ENCODE measurements at regions not wholly inside any gene's neighbourhood (a gene's known extent, or its start where the extent isn't known, plus 50 kb on each side); places are given as distances from the start of the nearest gene placed in this dataset.

DNA sequence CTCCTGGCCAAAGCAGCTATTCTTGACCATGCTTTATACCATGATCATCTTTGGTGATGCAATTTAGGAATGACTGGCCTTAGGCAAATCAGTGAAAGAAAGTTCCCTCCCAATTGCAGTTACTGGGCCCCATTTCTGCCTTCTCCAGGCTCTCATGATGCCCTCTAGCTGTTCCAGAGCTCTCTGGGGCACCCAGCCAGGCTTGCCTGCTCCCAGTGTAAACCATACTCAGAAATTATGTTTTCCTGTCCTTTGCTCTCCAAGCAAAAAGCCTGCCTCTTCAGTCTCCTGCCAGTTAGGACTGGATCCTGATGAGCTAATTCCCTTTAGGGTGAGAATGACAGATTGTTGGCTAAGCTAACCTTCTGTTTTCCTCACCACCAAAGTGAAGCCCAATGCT, 85.3 kb upstream of the RBPJ start:
- Mint-ChIP-seq H3K36me3 (ENCODE audit: low read depth) (no peaks in the 10 kb centered on the region), H3K27me3 (ENCODE audit: low read depth) (no peaks in the 10 kb centered on the region), H3K4me3 (no peak overlapping the region), H3K27ac (peak overlapping the region in 2 of 3 experiments; percentile 33 to 49), H3K9me3 (peaks cover 2% of the 10 kb centered on the region), H3K4me1 (peaks cover 41% of the 10 kb centered on the region)
- TF ChIP-seq, protein P1, sequence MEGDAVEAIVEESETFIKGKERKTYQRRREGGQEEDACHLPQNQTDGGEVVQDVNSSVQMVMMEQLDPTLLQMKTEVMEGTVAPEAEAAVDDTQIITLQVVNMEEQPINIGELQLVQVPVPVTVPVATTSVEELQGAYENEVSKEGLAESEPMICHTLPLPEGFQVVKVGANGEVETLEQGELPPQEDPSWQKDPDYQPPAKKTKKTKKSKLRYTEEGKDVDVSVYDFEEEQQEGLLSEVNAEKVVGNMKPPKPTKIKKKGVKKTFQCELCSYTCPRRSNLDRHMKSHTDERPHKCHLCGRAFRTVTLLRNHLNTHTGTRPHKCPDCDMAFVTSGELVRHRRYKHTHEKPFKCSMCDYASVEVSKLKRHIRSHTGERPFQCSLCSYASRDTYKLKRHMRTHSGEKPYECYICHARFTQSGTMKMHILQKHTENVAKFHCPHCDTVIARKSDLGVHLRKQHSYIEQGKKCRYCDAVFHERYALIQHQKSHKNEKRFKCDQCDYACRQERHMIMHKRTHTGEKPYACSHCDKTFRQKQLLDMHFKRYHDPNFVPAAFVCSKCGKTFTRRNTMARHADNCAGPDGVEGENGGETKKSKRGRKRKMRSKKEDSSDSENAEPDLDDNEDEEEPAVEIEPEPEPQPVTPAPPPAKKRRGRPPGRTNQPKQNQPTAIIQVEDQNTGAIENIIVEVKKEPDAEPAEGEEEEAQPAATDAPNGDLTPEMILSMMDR (IDR thresholded peaks at IDR 0.05; ENCODE audit: unreplicated experiment in 3 of 3), result no peak

DNA sequence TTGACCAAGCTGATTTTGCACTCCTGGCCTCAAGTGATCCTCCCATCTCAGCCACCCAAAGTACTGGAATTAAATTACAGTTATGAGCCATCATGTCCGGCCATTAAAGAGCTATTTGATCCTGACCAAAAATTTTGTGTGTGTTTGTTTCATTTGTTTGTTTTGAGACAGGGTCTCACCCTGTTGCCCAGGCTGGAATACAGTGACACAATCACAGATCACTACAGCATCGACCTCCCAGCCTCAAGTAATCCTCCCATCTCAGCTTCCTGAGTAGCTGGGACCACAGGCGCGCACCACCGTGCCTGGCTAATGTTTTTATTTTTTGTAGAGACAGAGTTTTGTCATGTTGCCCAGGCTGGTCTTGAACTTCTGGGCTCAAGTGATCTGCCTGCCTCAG, 82.9 kb upstream of the RBPJ start:
- Mint-ChIP-seq H3K27ac (peak overlapping the region; percentile 46 to 80 (median 70)), H3K36me3 (ENCODE audit: low read depth) (no peaks in the 10 kb centered on the region), H3K4me3 (peak overlapping the region in 1 of 3 experiments; percentile 30), H3K9me3 (no peaks in the 10 kb centered on the region), H3K4me1 (peaks cover 37% of the 10 kb centered on the region), H3K27me3 (ENCODE audit: low read depth) (peaks cover 6% of the 10 kb centered on the region)
- TF ChIP-seq, protein P1 (IDR thresholded peaks at IDR 0.05; ENCODE audit: unreplicated experiment in 3 of 3), result no peak

DNA sequence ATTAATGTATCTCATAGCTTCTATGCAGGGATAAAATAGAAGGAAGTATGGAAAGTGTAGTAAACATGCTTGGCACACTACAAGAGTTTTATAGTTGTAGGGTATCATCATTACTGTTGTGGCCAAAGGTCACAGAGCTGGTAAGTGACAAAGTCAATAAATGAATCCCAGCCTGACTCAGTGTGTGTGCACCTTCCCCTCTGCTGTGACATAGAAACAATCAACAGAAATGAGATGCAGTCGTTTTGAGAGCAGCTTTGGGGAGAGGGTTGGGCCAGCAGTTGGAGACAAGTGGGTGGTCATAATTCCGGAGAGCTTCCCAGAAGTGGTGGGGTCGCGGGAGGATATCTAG, 82.4 kb upstream of the RBPJ start:
- no peaks in the 10 kb centered on the region for H3K9me3 Mint-ChIP-seq

DNA sequence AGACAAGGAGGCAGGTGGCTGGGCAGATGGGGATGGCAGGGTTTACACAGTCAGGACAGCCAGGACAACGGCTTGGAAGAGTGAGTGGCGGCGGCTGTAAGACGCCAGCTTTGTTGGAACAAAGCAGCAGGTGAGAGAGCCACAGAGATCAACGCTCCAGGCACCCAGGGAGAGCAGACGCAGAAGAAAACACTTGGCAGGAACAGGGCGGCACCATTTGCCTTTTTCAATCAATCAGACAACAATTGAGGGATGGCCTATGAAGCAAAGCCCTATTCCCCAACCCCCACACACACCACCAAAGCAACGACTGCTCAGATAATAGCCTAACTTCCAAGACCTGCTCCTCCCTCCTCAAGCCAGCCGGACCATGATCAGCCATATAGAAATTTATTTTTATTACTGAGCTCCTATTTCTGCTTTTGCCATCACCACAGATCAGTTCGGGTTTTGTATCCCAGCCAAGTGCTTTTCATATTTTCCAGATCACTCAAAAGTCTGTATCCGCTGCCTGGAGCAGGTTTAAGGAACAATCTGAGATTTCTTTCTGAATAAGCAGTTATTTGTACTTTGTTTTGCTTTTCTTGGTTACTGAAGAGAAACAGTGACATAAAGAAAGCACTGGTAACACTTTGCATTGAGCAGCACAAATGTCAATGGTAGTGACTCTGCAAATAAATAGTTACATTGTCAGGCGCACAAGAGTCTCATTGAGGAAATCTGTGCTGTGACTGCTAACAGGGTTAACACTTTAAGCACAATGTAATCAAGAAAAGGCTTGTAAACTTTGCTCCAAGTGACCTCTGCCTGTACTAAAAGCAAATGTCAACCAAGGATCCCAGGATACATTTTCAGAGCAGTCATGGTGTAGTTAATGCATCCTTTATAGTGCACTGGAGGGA, 81.8 kb upstream of the RBPJ start:
- peaks cover 6% of the 10 kb centered on the region for H3K27me3 Mint-ChIP-seq (ENCODE audit: low read depth)
- H3K27ac Mint-ChIP-seq, result peak overlapping the region; percentile 46 to 80 (median 70)

More for the DNA sequence above, 82.4 kb upstream of the RBPJ start:
- Mint-ChIP-seq H3K27ac (peak overlapping the region; percentile 46 to 80 (median 70)), H3K4me1 (peaks cover 37% of the 10 kb centered on the region), H3K4me3 (peak overlapping the region in 2 of 3 experiments; percentile 22 to 30), H3K36me3 (ENCODE audit: low read depth) (no peaks in the 10 kb centered on the region), H3K27me3 (ENCODE audit: low read depth) (peaks cover 6% of the 10 kb centered on the region)
- TF ChIP-seq, protein P1 (IDR thresholded peaks at IDR 0.05; ENCODE audit: unreplicated experiment in 3 of 3), result no peak

DNA sequence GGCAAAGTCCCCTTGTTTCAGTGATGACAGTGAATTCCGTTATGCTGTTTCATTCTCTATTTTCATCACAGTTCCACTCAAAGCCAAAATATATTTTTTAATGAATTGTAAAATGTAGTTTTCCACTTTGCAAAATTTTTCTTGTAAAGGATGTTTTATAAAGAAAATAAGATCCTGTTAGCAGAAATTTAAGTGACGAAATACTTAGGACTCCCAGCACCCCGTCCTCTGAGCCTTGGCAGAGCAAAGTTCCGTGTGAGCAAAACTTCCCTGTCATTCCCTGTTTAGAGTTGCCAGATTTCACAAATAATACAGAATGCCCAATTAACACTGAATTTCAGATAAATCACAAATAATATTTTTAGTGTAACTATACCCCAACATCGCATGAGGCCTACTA, 81.0 kb upstream of the RBPJ start:
- Mint-ChIP-seq H3K36me3 (ENCODE audit: low read depth) (no peaks in the 10 kb centered on the region), H3K27me3 (ENCODE audit: low read depth) (peaks cover 6% of the 10 kb centered on the region), H3K4me1 (peaks cover 37% of the 10 kb centered on the region), H3K4me3 (no peak overlapping the region), H3K27ac (peak overlapping the region; percentile 46 to 80 (median 70)), H3K9me3 (no peaks in the 10 kb centered on the region)
- TF ChIP-seq, protein P1 (IDR thresholded peaks at IDR 0.05; ENCODE audit: unreplicated experiment in 3 of 3), result no peak

More for the DNA sequence above, 81.8 kb upstream of the RBPJ start:
- Mint-ChIP-seq H3K4me3 (peak overlapping the region; percentile 16 to 30 (median 22)), H3K36me3 (ENCODE audit: low read depth) (no peaks in the 10 kb centered on the region), H3K4me1 (peaks cover 37% of the 10 kb centered on the region), H3K9me3 (no peaks in the 10 kb centered on the region)
- TF ChIP-seq, protein P1 (IDR thresholded peaks at IDR 0.05; ENCODE audit: unreplicated experiment in 3 of 3), result no peak
